Mesendoderm (in vitro differentiated cells): ENCODE measurements at regions not wholly inside any gene's neighbourhood (a gene's known extent, or its start where the extent isn't known, plus 50 kb on each side); places are given as distances from the start of the nearest gene placed in this dataset.

Experiments used
- DNase-seq: peaks from one replicate; pipeline ENCODE4 v3.0.0; 2013
- H2AK5ac ChIP-seq: 2 replicates; pipeline ENCODE4 v1.6.1; 2013; ENCODE audit warnings: low read length, inconsistent platforms
- H2BK120ac ChIP-seq: 2 replicates; pipeline ENCODE4 v1.6.1; 2013; ENCODE audit warnings: low read depth, mild to moderate bottlenecking, low read length, moderate library complexity, mixed read lengths
- H2BK15ac ChIP-seq: replicated peaks from 2 replicates; pipeline ENCODE4 v1.6.1; 2013; ENCODE audit warnings: low read depth, mild to moderate bottlenecking, moderate library complexity
- H2BK5ac ChIP-seq: 2 replicates; pipeline ENCODE4 v1.6.1; 2013; ENCODE audit warnings: low read length, inconsistent platforms
- H3K18ac ChIP-seq: 2 replicates; pipeline ENCODE4 v1.6.1; 2013; ENCODE audit warnings: mild to moderate bottlenecking, low read length, mixed read lengths
- H3K23ac ChIP-seq: one replicate; pipeline ENCODE4 v1.6.1; 2013; ENCODE audit warnings: low read length
- H3K27ac ChIP-seq: 2 replicates; pipeline ENCODE4 v1.5.1; 2013; ENCODE audit warnings: low read depth, mild to moderate bottlenecking, inconsistent platforms, low read length, moderate library complexity
- H3K27me3 ChIP-seq: 2 replicates; pipeline ENCODE4 v1.6.1; 2013; ENCODE audit warnings: low read length, control low read depth, mild to moderate bottlenecking, inconsistent platforms; ENCODE audit not compliant: insufficient read depth, poor library complexity
- H3K36me3 ChIP-seq: 2 replicates; pipeline ENCODE4 v1.6.1; 2013; ENCODE audit warnings: low read length, inconsistent platforms; ENCODE audit not compliant: control insufficient read depth, insufficient read depth
- H3K4ac ChIP-seq: one replicate; pipeline ENCODE4 v1.6.1; 2013; ENCODE audit warnings: low read depth, mild to moderate bottlenecking, low read length, moderate library complexity
- H3K4me1 ChIP-seq: 2 replicates; pipeline ENCODE4 v1.6.1; 2013; ENCODE audit warnings: low read depth, low read length, inconsistent platforms; ENCODE audit not compliant: control insufficient read depth
- H3K4me2 ChIP-seq: 2 replicates; pipeline ENCODE4 v1.6.1; 2013; ENCODE audit warnings: low read length
- H3K4me3 ChIP-seq: 2 replicates; pipeline ENCODE4 v1.5.1; 2013; ENCODE audit warnings: mild to moderate bottlenecking, low read length
- H3K56ac ChIP-seq: one replicate; pipeline ENCODE4 v1.6.1; 2013; ENCODE audit warnings: low read length
- H3K79me1 ChIP-seq: 2 replicates; pipeline ENCODE4 v1.6.1; 2013; ENCODE audit warnings: low read length, inconsistent platforms
- H3K79me2 ChIP-seq: 2 replicates; pipeline ENCODE4 v1.6.1; 2013; ENCODE audit warnings: mild to moderate bottlenecking, low read length; ENCODE audit not compliant: control insufficient read depth, insufficient read depth
- H3K9ac ChIP-seq: 2 replicates; pipeline ENCODE4 v1.6.1; 2013; ENCODE audit warnings: low read length, inconsistent platforms
- H4K5ac ChIP-seq: one replicate; pipeline ENCODE4 v1.6.1; 2013; ENCODE audit warnings: low read length
- H4K8ac ChIP-seq: one replicate; pipeline ENCODE4 v1.6.1; 2013; ENCODE audit warnings: low read depth, mild to moderate bottlenecking, control low read depth, low read length, moderate library complexity
- WGBS: extraction: QIAGEN DNeasy Blood & Tissue Kit; methylation state at CpG from one replicate; pipeline ENCODE4 v1.1.7; 2013; ENCODE audit warnings: low lambda C conversion rate, missing lambda C conversion rate; ENCODE audit not compliant: insufficient coverage; ENCODE audit errors: extremely low coverage; 5-methylcytosine and 5-hydroxymethylcytosine counted together

- no peak overlapping the region for H3K18ac ChIP-seq
- H2BK120ac ChIP-seq: no peak overlapping the region
- H3K79me1 ChIP-seq: no peaks in the 10 kb centered on the region
- no peak overlapping the region for H2BK15ac ChIP-seq
- no peak for DNase-seq
- no peak overlapping the region for H3K23ac ChIP-seq
- no peaks in the 10 kb centered on the region for H3K79me2 ChIP-seq
- WGBS: no CpG with 5 or more reads among the region's 1 CpG
- H3K4me1 ChIP-seq: peaks cover 2% of the 10 kb centered on the region
- no peak overlapping the region for H3K4ac ChIP-seq
- H3K9ac ChIP-seq: no peak overlapping the region
- H4K8ac ChIP-seq: no peak overlapping the region
- no peaks in the 10 kb centered on the region for H3K36me3 ChIP-seq
- H3K27ac ChIP-seq: no peak overlapping the region
- H4K5ac ChIP-seq: no peak overlapping the region
- no peak overlapping the region for H3K56ac ChIP-seq
- no peak overlapping the region for H2AK5ac ChIP-seq
- H3K4me3 ChIP-seq: no peak overlapping the region
- no peak overlapping the region for H2BK5ac ChIP-seq
- no peak overlapping the region for H3K4me2 ChIP-seq
- no peaks in the 10 kb centered on the region for H3K27me3 ChIP-seq
Measured at GRCh38 chr10:85003083-85003482, 674.7 kb downstream of the CCSER2 start.

- Histone ChIP-seq H3K79me2 (no peaks in the 10 kb centered on the region), H3K23ac (no peak overlapping the region), H3K27ac (no peak overlapping the region), H2BK120ac (no peak overlapping the region), H2BK5ac (no peak overlapping the region), H3K4ac (no peak overlapping the region), H3K9ac (no peak overlapping the region), H2AK5ac (no peak overlapping the region), H2BK15ac (no peak overlapping the region), H4K8ac (no peak overlapping the region), H3K27me3 (no peaks in the 10 kb centered on the region), H3K4me3 (no peak overlapping the region), H3K56ac (no peak overlapping the region), H3K4me2 (no peak overlapping the region), H3K4me1 (no peaks in the 10 kb centered on the region), H3K18ac (no peak overlapping the region), H4K5ac (no peak overlapping the region), H3K79me1 (no peaks in the 10 kb centered on the region), H3K36me3 (no peaks in the 10 kb centered on the region)
- DNase-seq: peak; percentile 10
- no CpG with 5 or more reads among the region's 6 CpGs for WGBS
Measured at GRCh38 chr10:85008488-85009184, 680.2 kb downstream of the CCSER2 start.

- Histone ChIP-seq H3K4ac (no peak overlapping the region), H2AK5ac (no peak overlapping the region), H2BK15ac (no peak overlapping the region), H3K18ac (no peak overlapping the region), H4K5ac (no peak overlapping the region), H3K23ac (no peak overlapping the region), H3K56ac (no peak overlapping the region), H3K9ac (no peak overlapping the region), H3K79me1 (no peaks in the 10 kb centered on the region), H3K4me2 (no peak overlapping the region), H3K4me1 (no peaks in the 10 kb centered on the region), H3K36me3 (no peaks in the 10 kb centered on the region), H2BK5ac (no peak overlapping the region), H3K27ac (no peak overlapping the region), H3K27me3 (no peaks in the 10 kb centered on the region), H3K4me3 (no peak overlapping the region), H2BK120ac (no peak overlapping the region), H3K79me2 (no peaks in the 10 kb centered on the region), H4K8ac (no peak overlapping the region)
- no CpG with 5 or more reads among the region's 2 CpGs for WGBS
- no peak for DNase-seq
Measured at GRCh38 chr10:85012305-85012704, 683.9 kb downstream of the CCSER2 start.

GRCh38 chr10:85026878-85027467 lies 698.6 kb downstream of the CCSER2 start:
- H3K4me1 ChIP-seq: no peaks in the 10 kb centered on the region
- H3K79me2 ChIP-seq: no peaks in the 10 kb centered on the region
- no peak overlapping the region for H3K4me2 ChIP-seq
- H2AK5ac ChIP-seq: no peak overlapping the region
- H3K4ac ChIP-seq: no peak overlapping the region
- DNase-seq: peak; percentile 34
- H2BK5ac ChIP-seq: no peak overlapping the region
- H3K23ac ChIP-seq: no peak overlapping the region
- H4K8ac ChIP-seq: no peak overlapping the region
- H4K5ac ChIP-seq: no peak overlapping the region
- H2BK15ac ChIP-seq: no peak overlapping the region
- H3K27me3 ChIP-seq: no peaks in the 10 kb centered on the region
- no peak overlapping the region for H3K4me3 ChIP-seq
- no peak overlapping the region for H3K56ac ChIP-seq
- no peaks in the 10 kb centered on the region for H3K79me1 ChIP-seq
- H3K27ac ChIP-seq: no peak overlapping the region
- no peaks in the 10 kb centered on the region for H3K36me3 ChIP-seq
- H3K18ac ChIP-seq: no peak overlapping the region
- H3K9ac ChIP-seq: no peak overlapping the region
- H2BK120ac ChIP-seq: no peak overlapping the region

- Histone ChIP-seq H2BK5ac (no peak overlapping the region), H3K36me3 (no peaks in the 10 kb centered on the region), H4K5ac (no peak overlapping the region), H2AK5ac (no peak overlapping the region), H2BK120ac (no peak overlapping the region), H3K79me2 (no peaks in the 10 kb centered on the region), H3K4me2 (no peak overlapping the region), H3K18ac (no peak overlapping the region), H3K56ac (no peak overlapping the region), H3K4me3 (no peak overlapping the region), H3K9ac (no peak overlapping the region), H3K4ac (no peak overlapping the region), H3K4me1 (no peaks in the 10 kb centered on the region), H3K23ac (no peak overlapping the region), H3K27me3 (no peaks in the 10 kb centered on the region), H2BK15ac (no peak overlapping the region), H3K79me1 (no peaks in the 10 kb centered on the region), H4K8ac (no peak overlapping the region), H3K27ac (no peak overlapping the region)
- WGBS: no CpG with 5 or more reads among the region's 1 CpG
- no peak for DNase-seq
Measured at GRCh38 chr10:85032981-85033380, 704.6 kb downstream of the CCSER2 start.

- no peak overlapping the region for H3K9ac ChIP-seq
- no peak overlapping the region for H3K23ac ChIP-seq
- H3K79me1 ChIP-seq: no peaks in the 10 kb centered on the region
- no peak overlapping the region for H3K4me3 ChIP-seq
- H2AK5ac ChIP-seq: no peak overlapping the region
- no peak for DNase-seq
- H3K4me1 ChIP-seq: no peaks in the 10 kb centered on the region
- no peak overlapping the region for H3K4me2 ChIP-seq
- H3K36me3 ChIP-seq: no peaks in the 10 kb centered on the region
- no peak overlapping the region for H3K18ac ChIP-seq
- H3K27me3 ChIP-seq: no peaks in the 10 kb centered on the region
- H2BK120ac ChIP-seq: no peak overlapping the region
- H3K4ac ChIP-seq: no peak overlapping the region
- no peak overlapping the region for H2BK15ac ChIP-seq
- no peaks in the 10 kb centered on the region for H3K79me2 ChIP-seq
- H3K56ac ChIP-seq: no peak overlapping the region
- no peak overlapping the region for H4K5ac ChIP-seq
- no peak overlapping the region for H4K8ac ChIP-seq
- H2BK5ac ChIP-seq: no peak overlapping the region
- no CpG with 5 or more reads among the region's 3 CpGs for WGBS
- no peak overlapping the region for H3K27ac ChIP-seq
Measured at GRCh38 chr10:85036661-85037060, 708.3 kb downstream of the CCSER2 start.
